ENCODE measurements at regions not wholly inside any gene's neighbourhood (a gene's known extent, or its start where the extent isn't known, plus 50 kb on each side); places are given as distances from the start of the nearest gene placed in this dataset.

GRCh38 chr5:12110629-12111028, 206.4 kb upstream of the CTNND2 start:
- TF ChIP-seq CTCF (IDR thresholded peaks at IDR 0.05; ENCODE audit: partially characterized antibody, unreplicated experiment): no peak
- Mint-ChIP-seq H3K4me3 (ENCODE audit: unreplicated experiment) (no peak overlapping the region), H3K36me3 (ENCODE audit: unreplicated experiment) (no peaks in the 10 kb centered on the region), H3K9me3 (ENCODE audit: unreplicated experiment) (no peaks in the 10 kb centered on the region), H3K4me1 (ENCODE audit: low read depth, unreplicated experiment) (peaks cover 2% of the 10 kb centered on the region), H3K27me3 (ENCODE audit: unreplicated experiment) (no peaks in the 10 kb centered on the region), H3K27ac (ENCODE audit: unreplicated experiment) (no peak overlapping the region)
- no peak for DNase-seq

GRCh38 chr5:12109075-12109688, 204.9 kb upstream of the CTNND2 start:
- no peak overlapping the region for H3K27ac Mint-ChIP-seq (ENCODE audit: unreplicated experiment)
- no peak overlapping the region for H3K4me3 Mint-ChIP-seq (ENCODE audit: unreplicated experiment)

GRCh38 chr5:12102151-12102550, 197.9 kb upstream of the CTNND2 start:
- Mint-ChIP-seq H3K27ac (ENCODE audit: unreplicated experiment) (no peak overlapping the region), H3K4me1 (ENCODE audit: low read depth, unreplicated experiment) (no peaks in the 10 kb centered on the region), H3K36me3 (ENCODE audit: unreplicated experiment) (no peaks in the 10 kb centered on the region), H3K9me3 (ENCODE audit: unreplicated experiment) (no peaks in the 10 kb centered on the region), H3K4me3 (ENCODE audit: unreplicated experiment) (no peak overlapping the region), H3K27me3 (ENCODE audit: unreplicated experiment) (peaks cover 4% of the 10 kb centered on the region)
- no peak for DNase-seq
- TF ChIP-seq CTCF (IDR thresholded peaks at IDR 0.05; ENCODE audit: partially characterized antibody, unreplicated experiment): no peak

More at GRCh38 chr5:12109075-12109688, 204.9 kb upstream of the CTNND2 start:
- Mint-ChIP-seq H3K27me3 (ENCODE audit: unreplicated experiment) (no peaks in the 10 kb centered on the region), H3K9me3 (ENCODE audit: unreplicated experiment) (no peaks in the 10 kb centered on the region), H3K4me1 (ENCODE audit: low read depth, unreplicated experiment) (peaks cover 2% of the 10 kb centered on the region), H3K36me3 (ENCODE audit: unreplicated experiment) (no peaks in the 10 kb centered on the region)
- TF ChIP-seq CTCF (IDR thresholded peaks at IDR 0.05; ENCODE audit: partially characterized antibody, unreplicated experiment): no peak
- no peak for DNase-seq

- Mint-ChIP-seq H3K4me1 (ENCODE audit: low read depth, unreplicated experiment) (peaks cover 3% of the 10 kb centered on the region), H3K27me3 (ENCODE audit: unreplicated experiment) (peaks cover 4% of the 10 kb centered on the region), H3K36me3 (ENCODE audit: unreplicated experiment) (no peaks in the 10 kb centered on the region), H3K4me3 (ENCODE audit: unreplicated experiment) (no peak overlapping the region), H3K27ac (ENCODE audit: unreplicated experiment) (no peak overlapping the region), H3K9me3 (ENCODE audit: unreplicated experiment) (peaks cover 3% of the 10 kb centered on the region)
- TF ChIP-seq CTCF (IDR thresholded peaks at IDR 0.05; ENCODE audit: partially characterized antibody, unreplicated experiment): no peak
- DNase-seq: no peak
These were observed 196.3 kb upstream of the CTNND2 start for GRCh38 chr5:12100542-12100941.

- no peak overlapping the region for H3K4me3 Mint-ChIP-seq (ENCODE audit: unreplicated experiment)
- H3K27ac Mint-ChIP-seq (ENCODE audit: unreplicated experiment): no peak overlapping the region
- H3K27me3 Mint-ChIP-seq (ENCODE audit: unreplicated experiment): peaks cover 4% of the 10 kb centered on the region
- no peak for TF ChIP-seq CTCF (IDR thresholded peaks at IDR 0.05; ENCODE audit: partially characterized antibody, unreplicated experiment)
- DNase-seq: no peak
- H3K4me1 Mint-ChIP-seq (ENCODE audit: low read depth, unreplicated experiment): peaks cover 3% of the 10 kb centered on the region
- H3K36me3 Mint-ChIP-seq (ENCODE audit: unreplicated experiment): no peaks in the 10 kb centered on the region
- peaks cover 3% of the 10 kb centered on the region for H3K9me3 Mint-ChIP-seq (ENCODE audit: unreplicated experiment)
These were observed 195.1 kb upstream of the CTNND2 start for GRCh38 chr5:12099296-12099695.
